NCI-H1048 (cell line): ENCODE measurements at regions not wholly inside any gene's neighbourhood (a gene's known extent, or its start where the extent isn't known, plus 50 kb on each side); places are given as distances from the start of the nearest gene placed in this dataset.

Source experiments
- DNase-seq: peaks from one replicate; lab custom pipeline; 2025; lab: John Stamatoyannopoulos, UW

- DNase-seq = no peak
Observed at GRCh38 chr3:104632521-104632920, 734.2 kb upstream of the ALCAM start.

- DNase-seq = no peak
Observed at GRCh38 chr3:104632947-104633346, 733.8 kb upstream of the ALCAM start.

- no peak for DNase-seq
Observed at GRCh38 chr3:104635872-104636580, 730.7 kb upstream of the ALCAM start.

- DNase-seq = no peak
Observed at GRCh38 chr3:104642827-104643226, 723.9 kb upstream of the ALCAM start.

GRCh38 chr3:104646196-104646595 lies 720.5 kb upstream of the ALCAM start:
- no peak for DNase-seq

GRCh38 chr3:104648823-104649222 lies 717.9 kb upstream of the ALCAM start:
- no peak for DNase-seq

- DNase-seq = no peak
Observed at GRCh38 chr3:104669083-104669482, 697.6 kb upstream of the ALCAM start.

GRCh38 chr3:104672331-104672730 lies 694.4 kb upstream of the ALCAM start:
- DNase-seq = no peak

- no peak for DNase-seq
Observed at GRCh38 chr3:104673981-104674380, 692.7 kb upstream of the ALCAM start.

- DNase-seq = no peak
Observed at GRCh38 chr3:104676241-104676640, 690.5 kb upstream of the ALCAM start.

- DNase-seq = no peak
Observed at GRCh38 chr3:104677932-104678331, 688.8 kb upstream of the ALCAM start.

- DNase-seq = no peak
Observed at GRCh38 chr3:104685492-104685891, 681.2 kb upstream of the ALCAM start.

- no peak for DNase-seq
Observed at GRCh38 chr3:104687362-104687761, 679.3 kb upstream of the ALCAM start.

- DNase-seq = no peak
Observed at GRCh38 chr3:104696470-104696869, 670.2 kb upstream of the ALCAM start.

- no peak for DNase-seq
Observed at GRCh38 chr3:104711406-104711805, 655.3 kb upstream of the ALCAM start.

GRCh38 chr3:104715972-104716371 lies 650.7 kb upstream of the ALCAM start:
- no peak for DNase-seq

- DNase-seq = no peak
Observed at GRCh38 chr3:104717828-104718196, 648.9 kb upstream of the ALCAM start.

- DNase-seq = no peak
Observed at GRCh38 chr3:104723000-104723399, 643.7 kb upstream of the ALCAM start.

- DNase-seq = no peak
Observed at GRCh38 chr3:104731074-104731473, 635.6 kb upstream of the ALCAM start.

GRCh38 chr3:104734627-104735026 lies 632.1 kb upstream of the ALCAM start:
- no peak for DNase-seq

- DNase-seq = no peak
Observed at GRCh38 chr3:104735691-104736090, 631.0 kb upstream of the ALCAM start.

- no peak for DNase-seq
Observed at GRCh38 chr3:104738271-104738670, 628.4 kb upstream of the ALCAM start.

- DNase-seq = no peak
Observed at GRCh38 chr3:104740874-104741379, 625.8 kb upstream of the ALCAM start.

GRCh38 chr3:104742044-104742443 lies 624.7 kb upstream of the ALCAM start:
- DNase-seq = no peak
